Endothelial cell of umbilical vein (primary cell): ENCODE measurements at regions not wholly inside any gene's neighbourhood (a gene's known extent, or its start where the extent isn't known, plus 50 kb on each side); places are given as distances from the start of the nearest gene placed in this dataset.
"Not testable (repeated sequence)": the region's sequence is repeated elsewhere in the genome, so short reads cannot be mapped to it uniquely, and the experiment has no call there.

Source experiments
- BruUV-seq: library from RNA; stranded (reverse); fragments of 400-500 nt; replicated peaks from 2 replicates; lab custom pipeline; 2021; lab: Mats Ljungman, UMichigan
- CTCF ChIA-PET: fragments of 300-600, 350-600 bp; sonication (Branson Sonifier 250); formaldehyde crosslinking; loops from one replicate; lab custom pipeline; 2021; ENCODE audit warnings: antibody characterized with exemption, inconsistent platforms; lab: Charles Lee
- POLR2A ChIA-PET: fragments of 300-600, 350-600 bp; sonication (Branson Sonifier 250); formaldehyde crosslinking; loops from one replicate; lab custom pipeline; 2021; ENCODE audit warnings: antibody characterized with exemption, inconsistent platforms; lab: Charles Lee
- DNase-seq: peaks from one replicate; pipeline ENCODE4 v3.0.0-alpha.2; 2011; ENCODE audit warnings: low read depth, low spot score
- FAIRE-seq: peaks from 2 replicates; lab custom pipeline; 2011; peaks lifted over from hg19 to GRCh38; lab: Jason Lieb, UNC
- H2AFZ ChIP-seq: 2 replicates; pipeline ENCODE4 v1.6.0; 2012; ENCODE audit warnings: low read depth, low read length, control low read depth, inconsistent platforms
- H3K27ac ChIP-seq: 2 replicates; pipeline ENCODE4 v1.5.1; 2011; ENCODE audit warnings: low read depth, mild to moderate bottlenecking, control low read depth, low read length, moderate library complexity; ENCODE audit not compliant: insufficient read depth
- H3K27me3 ChIP-seq, 2 experiments: 2 replicates each; pipeline versions ENCODE4 v1.6.0 to v1.6.1; 2011; ENCODE audit warnings: low read length in 2 of 2, mixed read lengths in 1 of 2; ENCODE audit not compliant: control insufficient read depth in 2 of 2, insufficient read depth in 2 of 2
- H3K36me3 ChIP-seq, 2 experiments: 2 replicates in 1 of 2; 3 replicates in 1 of 2; pipeline ENCODE4 v1.5.1; 2011; ENCODE audit warnings: low read length in 2 of 2, mild to moderate bottlenecking in 1 of 2, moderate library complexity in 1 of 2; ENCODE audit not compliant: control insufficient read depth in 2 of 2, insufficient read depth in 2 of 2; ENCODE audit errors: extremely low read depth in 1 of 2
- H3K4me1 ChIP-seq: 3 replicates; pipeline ENCODE4 v1.5.1; 2011; ENCODE audit warnings: mild to moderate bottlenecking, low read length; ENCODE audit not compliant: control insufficient read depth, insufficient read depth; ENCODE audit errors: extremely low read depth
- H3K4me2 ChIP-seq: 2 replicates; pipeline ENCODE4 v1.6.1; 2011; ENCODE audit warnings: low read length, control low read depth, mixed read lengths; ENCODE audit not compliant: insufficient read depth
- H3K4me3 ChIP-seq, 3 experiments: fragments of 200-600 bp in 1 of 3; sonication (generic), shearing (Covaris generic) in 1 of 3; replicated peaks in 1 of 3; 2 replicates each; pipeline ENCODE4 v1.5.1; 2011 to 2016; ENCODE audit warnings: control low read depth in 3 of 3, low read length in 3 of 3, mild to moderate bottlenecking in 2 of 3, inconsistent platforms in 1 of 3, low read depth in 1 of 3, moderate library complexity in 1 of 3; ENCODE audit not compliant: insufficient read depth in 1 of 3
- H3K79me2 ChIP-seq: 2 replicates; pipeline ENCODE4 v1.6.0; 2012; ENCODE audit warnings: low read length, inconsistent platforms; ENCODE audit not compliant: control insufficient read depth, insufficient read depth
- H3K9ac ChIP-seq: replicated peaks from 2 replicates; pipeline ENCODE3; 2011; ENCODE audit warnings: low read length, control low read depth; ENCODE audit not compliant: insufficient read depth; ENCODE audit errors: extremely low read depth
- H3K9me1 ChIP-seq: replicated peaks from 3 replicates; pipeline ENCODE4 v1.6.0; 2011; ENCODE audit warnings: mild to moderate bottlenecking, low read length; ENCODE audit not compliant: control insufficient read depth, insufficient read depth; ENCODE audit errors: extremely low read depth
- H3K9me3 ChIP-seq: replicated peaks from 2 replicates; pipeline ENCODE4 v1.5.1; 2012; ENCODE audit warnings: low read length, inconsistent platforms; ENCODE audit not compliant: control insufficient read depth, insufficient read depth
- H4K20me1 ChIP-seq: replicated peaks from 2 replicates; pipeline ENCODE3; 2011; ENCODE audit warnings: mild to moderate bottlenecking, low read length; ENCODE audit not compliant: control insufficient read depth, insufficient read depth; ENCODE audit errors: extremely low read depth
- dilution Hi-C: fragments of 300-500 bp; cut with MboI; formaldehyde crosslinking; loops from one replicate; pipeline ENCODE4 v1.15.0; 2019; ENCODE audit warnings: low sequenced_read_pairs; ENCODE audit not compliant: extremely low pct_ligation_motif_present
- intact Hi-C: fragments of 100-400 bp; cut with micrococcal nuclease; formaldehyde crosslinking; loops from one replicate; pipeline ENCODE4 v1.10.0; 2022
- TF ChIP-seq, protein P1 (sequence below), 2 donors: IDR thresholded peaks; 1 replicate in 1 of 2; 2 replicates in 1 of 2; pipeline ENCODE4 v1.5.1; 2011; ENCODE audit warnings: low read length in 2 of 2, mild to moderate bottlenecking in 2 of 2, moderate library complexity in 2 of 2, control low read depth in 1 of 2, inconsistent platforms in 1 of 2, low read depth in 1 of 2; ENCODE audit not compliant: insufficient read depth in 1 of 2; ENCODE audit errors: extremely low read depth in 1 of 2

DNA sequence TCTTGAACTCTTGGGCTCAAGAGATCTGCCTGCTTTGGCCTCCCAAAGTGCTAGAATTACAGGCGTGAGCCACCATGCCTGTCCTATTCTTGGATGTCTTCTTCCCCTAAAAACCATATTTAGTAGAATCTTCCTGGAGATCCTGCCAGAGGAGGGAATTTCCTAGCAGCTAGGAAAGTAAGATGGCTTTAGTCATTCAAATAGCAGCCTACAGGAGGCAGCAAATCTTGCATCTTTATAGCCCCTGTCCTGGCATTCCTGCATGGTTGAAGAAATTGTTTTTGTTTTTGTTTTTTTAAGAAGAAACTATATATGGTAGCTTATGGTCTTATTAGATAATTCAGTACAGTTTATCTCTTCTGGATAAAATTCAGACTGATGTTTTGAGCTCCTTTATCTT, 83.2 kb upstream of the AGTPBP1 start:
- H3K9me1 ChIP-seq, dilution Hi-C loops, H4K20me1 ChIP-seq, BruUV-seq, H3K9ac ChIP-seq, H3K4me3 ChIP-seq, H3K4me2 ChIP-seq, DNase-seq, intact Hi-C loops, H3K36me3 ChIP-seq, H3K79me2 ChIP-seq, H3K9me3 ChIP-seq, FAIRE-seq, POLR2A ChIA-PET, H3K4me1 ChIP-seq, H3K27ac ChIP-seq, H3K27me3 ChIP-seq, H2AFZ ChIP-seq: not testable (repeated sequence)
- TF ChIP-seq, protein P1, sequence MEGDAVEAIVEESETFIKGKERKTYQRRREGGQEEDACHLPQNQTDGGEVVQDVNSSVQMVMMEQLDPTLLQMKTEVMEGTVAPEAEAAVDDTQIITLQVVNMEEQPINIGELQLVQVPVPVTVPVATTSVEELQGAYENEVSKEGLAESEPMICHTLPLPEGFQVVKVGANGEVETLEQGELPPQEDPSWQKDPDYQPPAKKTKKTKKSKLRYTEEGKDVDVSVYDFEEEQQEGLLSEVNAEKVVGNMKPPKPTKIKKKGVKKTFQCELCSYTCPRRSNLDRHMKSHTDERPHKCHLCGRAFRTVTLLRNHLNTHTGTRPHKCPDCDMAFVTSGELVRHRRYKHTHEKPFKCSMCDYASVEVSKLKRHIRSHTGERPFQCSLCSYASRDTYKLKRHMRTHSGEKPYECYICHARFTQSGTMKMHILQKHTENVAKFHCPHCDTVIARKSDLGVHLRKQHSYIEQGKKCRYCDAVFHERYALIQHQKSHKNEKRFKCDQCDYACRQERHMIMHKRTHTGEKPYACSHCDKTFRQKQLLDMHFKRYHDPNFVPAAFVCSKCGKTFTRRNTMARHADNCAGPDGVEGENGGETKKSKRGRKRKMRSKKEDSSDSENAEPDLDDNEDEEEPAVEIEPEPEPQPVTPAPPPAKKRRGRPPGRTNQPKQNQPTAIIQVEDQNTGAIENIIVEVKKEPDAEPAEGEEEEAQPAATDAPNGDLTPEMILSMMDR (IDR thresholded peaks at IDR 0.05; ENCODE audit: extremely low read depth in 1 of 2, insufficient read depth in 1 of 2, low read depth in 1 of 2, low read length in 2 of 2): peak in 1 of 2 donors; percentile 14
- CTCF ChIA-PET: interaction anchor here (1.3 kb wide), 1 partner anchor 50 kb away, joined by 3 read pairs; no protein-coding TSS in a partner anchor

DNA sequence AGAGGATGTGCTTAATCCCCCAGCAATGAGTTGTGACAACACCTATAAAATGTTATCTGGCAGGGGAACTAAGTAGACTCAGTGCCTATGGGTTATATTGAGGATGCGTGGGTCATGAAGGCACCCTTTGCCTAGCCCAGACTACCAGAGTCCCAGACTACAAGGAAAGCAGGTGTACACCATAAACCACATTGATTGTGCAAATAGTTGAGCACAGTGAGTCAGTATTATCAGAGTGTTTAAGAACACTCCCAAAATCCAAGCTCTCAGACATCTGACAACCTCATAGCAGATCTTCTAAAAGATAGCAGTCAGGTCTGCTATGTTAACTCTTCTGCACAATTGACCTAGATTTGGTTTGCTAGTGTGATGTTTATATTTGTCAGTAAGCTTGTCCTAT, 92.8 kb upstream of the AGTPBP1 start:
- H3K9me3 ChIP-seq, H2AFZ ChIP-seq, H3K9ac ChIP-seq, H3K9me1 ChIP-seq, H3K4me1 ChIP-seq, FAIRE-seq, CTCF ChIA-PET, H3K27me3 ChIP-seq, H3K4me3 ChIP-seq, DNase-seq, BruUV-seq, H4K20me1 ChIP-seq, H3K27ac ChIP-seq, H3K79me2 ChIP-seq, intact Hi-C loops, H3K36me3 ChIP-seq, H3K4me2 ChIP-seq, POLR2A ChIA-PET, dilution Hi-C loops: not testable (repeated sequence)

DNA sequence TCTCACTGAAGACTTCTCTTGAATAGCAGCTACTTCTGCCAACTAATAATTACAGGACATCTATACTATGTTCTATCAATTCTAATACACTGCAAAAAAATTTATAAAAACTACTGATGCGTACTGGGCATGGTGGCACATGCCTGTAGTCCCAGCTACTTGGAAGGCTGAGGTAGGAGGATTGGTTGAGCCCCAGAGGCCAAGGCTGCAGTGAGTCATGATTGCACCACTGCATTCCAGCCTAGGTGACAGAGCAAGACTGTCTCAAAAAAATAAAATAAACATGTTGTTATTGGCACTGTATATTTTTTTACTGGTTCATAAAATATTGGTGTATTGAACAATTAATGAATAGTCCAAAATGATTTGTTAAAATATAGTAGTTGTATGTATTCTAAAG, 97.0 kb upstream of the NAA35 start:
- H3K9me3 ChIP-seq, H3K27ac ChIP-seq, H3K4me1 ChIP-seq, intact Hi-C loops, H3K4me3 ChIP-seq, dilution Hi-C loops, H4K20me1 ChIP-seq, H2AFZ ChIP-seq, BruUV-seq, H3K27me3 ChIP-seq, POLR2A ChIA-PET, H3K9ac ChIP-seq, DNase-seq, H3K36me3 ChIP-seq, H3K9me1 ChIP-seq, H3K79me2 ChIP-seq, FAIRE-seq, CTCF ChIA-PET, H3K4me2 ChIP-seq: not testable (repeated sequence)

DNA sequence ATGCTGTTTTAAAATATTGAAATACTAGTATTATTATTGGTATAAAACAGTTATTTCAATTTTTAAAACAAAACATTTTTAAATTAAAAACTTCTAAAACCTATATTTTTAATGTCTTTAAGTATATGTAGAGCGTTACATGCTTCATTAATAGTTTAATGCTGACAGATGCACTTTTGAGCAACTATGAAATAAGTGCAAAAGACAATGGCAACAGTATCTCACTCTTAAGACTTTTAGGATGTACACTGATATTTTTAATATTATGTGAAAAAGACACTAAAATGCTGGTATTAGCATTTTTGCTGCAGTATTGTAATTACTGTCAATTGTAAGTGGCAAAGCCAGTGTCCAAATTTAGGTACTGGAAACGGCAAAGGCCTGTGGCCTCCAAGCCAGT, 93.2 kb upstream of the NAA35 start:
- H3K27ac ChIP-seq, H3K36me3 ChIP-seq, CTCF ChIA-PET, DNase-seq, H3K9ac ChIP-seq, dilution Hi-C loops, intact Hi-C loops, POLR2A ChIA-PET, H4K20me1 ChIP-seq, H3K4me1 ChIP-seq, H3K9me3 ChIP-seq, H2AFZ ChIP-seq, BruUV-seq, H3K9me1 ChIP-seq, H3K4me3 ChIP-seq, FAIRE-seq, H3K27me3 ChIP-seq, H3K79me2 ChIP-seq, H3K4me2 ChIP-seq: not testable (repeated sequence)
